GM12878 (cell line): ENCODE measurements at regions not wholly inside any gene's neighbourhood (a gene's known extent, or its start where the extent isn't known, plus 50 kb on each side); places are given as distances from the start of the nearest gene placed in this dataset.

ENCODE experiments used
- ATAC-seq: fragments of 200-7000 bp; cut with Tn5 transposase; 3 replicates; pipeline ENCODE4 v1.9.1; 2020; ENCODE audit warnings: mild to moderate bottlenecking, moderate library complexity
- BruUV-seq: library from RNA; stranded (reverse); fragments of 400-500 nt; replicated peaks from 2 replicates; lab custom pipeline; 2021; lab: Mats Ljungman, UMichigan
- CTCF ChIA-PET: fragments of 300-600 bp; sonication (Branson Sonifier 250); formaldehyde crosslinking; extraction: SDS; loops from one replicate; lab custom pipeline; 2021; ENCODE audit warnings: inconsistent platforms; lab: Yijun Ruan, JAX
- POLR2A ChIA-PET: fragments of 350-600 bp; formaldehyde crosslinking; extraction: SDS; loops from one replicate; lab custom pipeline; 2021; ENCODE audit warnings: inconsistent platforms; lab: Charles Lee
- RAD21 ChIA-PET: fragments of 300-600 bp; sonication (Branson Sonifier 250); formaldehyde crosslinking; loops from one replicate; lab custom pipeline; 2023; ENCODE audit warnings: antibody characterized with exemption; ENCODE audit not compliant: unreplicated experiment; lab: Charles Lee
- SMC1A ChIA-PET: fragments of 300-600 bp; sonication (Branson Sonifier 250); formaldehyde crosslinking; loops from one replicate; lab custom pipeline; 2023; ENCODE audit not compliant: unreplicated experiment, uncharacterized antibody; lab: Charles Lee
- DNase-seq: peaks from one replicate; pipeline ENCODE4 v3.0.0-alpha.2; 2011; ENCODE audit warnings: low read depth, low spot score
- FAIRE-seq: peaks from 3 replicates; lab custom pipeline; 2011; peaks lifted over from hg19 to GRCh38; lab: Jason Lieb, UNC
- H2AFZ ChIP-seq: 2 replicates; pipeline ENCODE4 v1.6.0; 2011; ENCODE audit warnings: low read depth, low read length, control low read depth; ENCODE audit not compliant: control insufficient read depth
- H3K27ac ChIP-seq: 2 replicates; pipeline ENCODE4 v1.5.1; 2011; ENCODE audit warnings: control low read depth; ENCODE audit not compliant: control insufficient read depth, insufficient read depth
- H3K27me3 ChIP-seq, 2 experiments: replicated peaks in 1 of 2; 2 replicates each; pipeline versions ENCODE4 v1.6.0 to v1.6.1; 2011; ENCODE audit warnings: low read length in 1 of 2; ENCODE audit not compliant: control insufficient read depth in 2 of 2, insufficient read depth in 2 of 2
- H3K36me3 ChIP-seq, 2 experiments: 2 replicates each; pipeline ENCODE4 v1.5.1; 2011; ENCODE audit warnings: low read length in 1 of 2; ENCODE audit not compliant: control insufficient read depth in 2 of 2, insufficient read depth in 2 of 2
- H3K4me1 ChIP-seq: 2 replicates; pipeline ENCODE4 v1.6.1; 2011; ENCODE audit warnings: mild to moderate bottlenecking, low read length, moderate library complexity, mixed read lengths; ENCODE audit not compliant: control insufficient read depth, insufficient read depth
- H3K4me2 ChIP-seq: 2 replicates; pipeline ENCODE4 v1.6.0; 2011; ENCODE audit warnings: control low read depth; ENCODE audit not compliant: control insufficient read depth, insufficient read depth
- H3K4me3 ChIP-seq: fragments of 200-600 bp; sonication (generic); 2 replicates; pipeline ENCODE4 v1.5.1; 2016
- H3K79me2 ChIP-seq: 2 replicates; pipeline ENCODE4 v1.6.0; 2011; ENCODE audit warnings: low read length; ENCODE audit not compliant: control insufficient read depth, insufficient read depth
- H3K9ac ChIP-seq: 2 replicates; pipeline ENCODE4 v1.8.0; 2011; ENCODE audit warnings: low read length, control low read depth, mixed read lengths; ENCODE audit not compliant: control insufficient read depth, insufficient read depth
- H3K9me3 ChIP-seq: replicated peaks from 3 replicates; pipeline ENCODE4 v1.5.1; 2011; ENCODE audit warnings: mild to moderate bottlenecking, low read length; ENCODE audit not compliant: control insufficient read depth, insufficient read depth
- H4K20me1 ChIP-seq: 2 replicates; pipeline ENCODE4 v1.6.0; 2011; ENCODE audit not compliant: control insufficient read depth, insufficient read depth
- BHLHE40 ChIP-seq, 2 experiments: fragments of 450-650 bp in 1 of 2; IDR thresholded peaks; 2 replicates each; pipeline ENCODE4 v1.6.1; 2011 to 2017; ENCODE audit warnings: low read depth in 2 of 2, borderline replicate concordance in 1 of 2, improper control_type of control experiment in 1 of 2, low read length in 1 of 2, mild to moderate bottlenecking in 1 of 2
- CBX5 ChIP-seq: sonication (generic); IDR thresholded peaks from 2 replicates; pipeline ENCODE4 v1.6.1; 2016; ENCODE audit warnings: low read depth, moderate library complexity, mild to moderate bottlenecking, inconsistent platforms
- GABPA ChIP-seq: IDR thresholded peaks from 2 replicates; pipeline ENCODE4 v1.6.1; 2014; ENCODE audit warnings: antibody characterized with exemption, low read depth, mild to moderate bottlenecking, inconsistent platforms
- NFIC ChIP-seq: IDR thresholded peaks from 2 replicates; pipeline ENCODE4 v1.6.1; 2012; ENCODE audit warnings: low read depth, mild to moderate bottlenecking, inconsistent platforms, low read length, moderate library complexity
- RCOR1 ChIP-seq: conservative IDR thresholded peaks from 2 replicates; pipeline ENCODE4 v1.6.1; 2012; ENCODE audit warnings: low read depth, low read length, improper control_type of control experiment
- RELA ChIP-seq: fragments of 450-650 bp; IDR thresholded peaks from 2 replicates; pipeline ENCODE4 v1.8.0; 2014; ENCODE audit warnings: borderline replicate concordance; ENCODE audit not compliant: partially characterized antibody
- SMAD5 ChIP-seq: IDR thresholded peaks from 2 replicates; pipeline ENCODE4 v1.6.1; 2016; ENCODE audit warnings: antibody characterized with exemption, low read depth
- STAT1 ChIP-seq: fragments of 450-650 bp; conservative IDR thresholded peaks from 2 replicates; pipeline ENCODE4 v1.6.1; 2014; ENCODE audit warnings: antibody characterized with exemption, mild to moderate bottlenecking
- SUPT20H ChIP-seq: IDR thresholded peaks from 2 replicates; pipeline ENCODE4 v1.6.1; 2011; ENCODE audit warnings: low read depth, mild to moderate bottlenecking, low read length, moderate library complexity, borderline replicate concordance; ENCODE audit not compliant: control insufficient read depth
- SUZ12 ChIP-seq: fragments of 200-600 bp; sonication (generic); IDR thresholded peaks from one replicate; pipeline ENCODE4 v1.6.1; 2018; ENCODE audit warnings: antibody characterized with exemption, mild to moderate bottlenecking; ENCODE audit not compliant: unreplicated experiment
- WGBS: methylation state at CpG from one replicate; pipeline ENCODE4 v1.1.6; 2016; ENCODE audit warnings: low lambda C conversion rate; ENCODE audit not compliant: insufficient replicate concordance, insufficient coverage; ENCODE audit errors: missing lambda C conversion rate; 5-methylcytosine and 5-hydroxymethylcytosine counted together
- in situ Hi-C: fragments of 300-500 bp; cut with MboI; formaldehyde crosslinking; loops from 9 replicates; pipeline ENCODE4 v1.14.3; 2018; ENCODE audit warnings: mixed read lengths
- intact Hi-C: fragments of 100-400 bp; cut with micrococcal nuclease; formaldehyde crosslinking; loops from one replicate; pipeline ENCODE4 v1.14.2; 2022; ENCODE audit not compliant: unreplicated experiment
- TF ChIP-seq, protein P1 (sequence below): fragments of 450-650 bp; IDR thresholded peaks from 2 replicates; pipeline ENCODE4 v1.6.1; 2014; ENCODE audit warnings: mild to moderate bottlenecking

DNA sequence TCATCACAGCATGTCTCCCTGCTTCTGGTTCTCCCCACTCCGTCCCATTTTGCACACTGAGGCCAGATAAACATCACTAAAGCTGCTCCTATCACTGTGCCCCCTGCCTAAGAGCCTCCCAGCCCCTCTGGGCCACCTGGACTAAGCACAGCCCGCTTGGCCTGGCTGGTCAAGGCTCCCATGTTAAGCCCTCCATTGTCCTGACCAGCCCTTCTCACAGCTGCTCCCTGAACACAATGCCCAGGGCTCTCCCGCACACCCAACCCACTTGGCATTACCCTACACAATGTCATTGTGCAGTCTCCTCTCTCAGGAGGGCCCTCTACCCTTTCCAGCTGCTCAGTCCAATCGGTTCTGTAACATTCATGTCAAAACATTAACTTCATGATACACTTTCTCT lies 133.4 kb downstream of the NUFIP1 start:
- Histone ChIP-seq H2AFZ (no peak overlapping the region), H3K9me3 (no peaks in the 10 kb centered on the region), H3K36me3 (no peaks in the 10 kb centered on the region), H4K20me1 (no peaks in the 10 kb centered on the region), H3K27me3 (peaks cover 0 to 4% of the 10 kb centered on the region in 2 experiments; a peak in 3 of 4 replicates), H3K4me2 (no peak overlapping the region), H3K27ac (no peak overlapping the region), H3K4me3 (no peak overlapping the region), H3K79me2 (no peaks in the 10 kb centered on the region), H3K4me1 (no peaks in the 10 kb centered on the region), H3K9ac (no peak overlapping the region)
- SMC1A ChIA-PET: no interaction called here
- DNase-seq (no peak), ATAC-seq (no peak), FAIRE-seq (no peak)
- in situ Hi-C loops (no loop called here), intact Hi-C loops (no loop called here)
- CTCF ChIA-PET: interaction anchor here (0.8 kb wide), 1 partner anchor 372 kb away, joined by 3 read pairs; no protein-coding TSS in a partner anchor
- POLR2A ChIA-PET: interaction anchor here (0.6 kb wide), 1 partner anchor 475 kb away, joined by 4 read pairs; no protein-coding TSS in a partner anchor
- 2% methylated on average over 4 of the region's 4 CpGs for WGBS
- RAD21 ChIA-PET: no interaction called here
- no TSS peak for BruUV-seq
- TF ChIP-seq STAT1 (no peak), RELA (no peak), SUPT20H (no peak), RCOR1 (no peak), GABPA (no peak), NFIC (no peak), BHLHE40 (IDR thresholded peaks at IDR 0.05; ENCODE audit: borderline replicate concordance in 1 of 2, low read depth in 2 of 2, low read length in 1 of 2) (no peak), SMAD5 (no peak), SUZ12 (no peak), CBX5 (no peak)
- TF ChIP-seq, protein P1, sequence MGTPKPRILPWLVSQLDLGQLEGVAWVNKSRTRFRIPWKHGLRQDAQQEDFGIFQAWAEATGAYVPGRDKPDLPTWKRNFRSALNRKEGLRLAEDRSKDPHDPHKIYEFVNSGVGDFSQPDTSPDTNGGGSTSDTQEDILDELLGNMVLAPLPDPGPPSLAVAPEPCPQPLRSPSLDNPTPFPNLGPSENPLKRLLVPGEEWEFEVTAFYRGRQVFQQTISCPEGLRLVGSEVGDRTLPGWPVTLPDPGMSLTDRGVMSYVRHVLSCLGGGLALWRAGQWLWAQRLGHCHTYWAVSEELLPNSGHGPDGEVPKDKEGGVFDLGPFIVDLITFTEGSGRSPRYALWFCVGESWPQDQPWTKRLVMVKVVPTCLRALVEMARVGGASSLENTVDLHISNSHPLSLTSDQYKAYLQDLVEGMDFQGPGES: no peak
